Lung microvascular endothelial cell (primary cell): ENCODE measurements at regions not wholly inside any gene's neighbourhood (a gene's known extent, or its start where the extent isn't known, plus 50 kb on each side); places are given as distances from the start of the nearest gene placed in this dataset.

ENCODE experiments used
- DNase-seq, 2 donors: peaks; one replicate each; pipeline versions ENCODE4 v3.0.0 to v3.0.0-alpha.2; 2010; ENCODE audit warnings: low read depth in 2 of 2

DNA sequence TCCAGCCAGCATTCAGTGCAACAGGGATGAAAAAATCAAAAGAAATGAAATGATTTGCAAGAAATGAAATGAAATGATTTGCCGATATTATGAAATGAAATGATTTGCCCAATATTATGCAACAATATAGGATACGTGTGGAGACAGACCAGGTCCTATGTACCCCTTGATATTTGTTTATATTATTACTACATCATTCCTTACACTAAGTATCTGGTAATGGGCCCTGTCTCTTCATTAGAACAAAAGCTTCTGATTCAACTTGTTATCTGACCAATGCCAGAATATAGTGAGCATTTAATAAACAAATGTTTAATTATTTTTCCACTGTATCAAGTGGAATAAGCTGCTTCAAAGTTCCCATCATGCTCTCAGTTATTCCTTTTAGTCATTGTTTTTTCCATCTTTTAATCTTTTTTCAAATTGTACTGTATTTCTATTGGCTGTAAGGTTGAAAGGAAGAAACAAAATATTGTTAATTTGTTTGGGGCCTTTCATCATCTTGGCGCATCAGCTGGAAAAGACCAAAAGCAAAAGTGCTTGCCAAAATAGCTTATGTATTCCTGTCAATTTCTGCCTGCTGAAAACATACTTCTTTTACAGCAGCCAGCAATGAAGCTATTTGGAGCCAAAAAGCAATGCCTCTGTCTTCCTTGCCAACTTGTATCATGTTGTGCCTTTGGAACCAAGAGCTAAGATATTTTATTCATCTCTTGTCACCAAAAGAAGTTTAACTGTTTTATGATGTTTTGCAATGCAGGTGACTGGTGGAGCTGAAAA, 2314.9 kb downstream of the LRRC4C start:
- DNase-seq, result no peak

DNA sequence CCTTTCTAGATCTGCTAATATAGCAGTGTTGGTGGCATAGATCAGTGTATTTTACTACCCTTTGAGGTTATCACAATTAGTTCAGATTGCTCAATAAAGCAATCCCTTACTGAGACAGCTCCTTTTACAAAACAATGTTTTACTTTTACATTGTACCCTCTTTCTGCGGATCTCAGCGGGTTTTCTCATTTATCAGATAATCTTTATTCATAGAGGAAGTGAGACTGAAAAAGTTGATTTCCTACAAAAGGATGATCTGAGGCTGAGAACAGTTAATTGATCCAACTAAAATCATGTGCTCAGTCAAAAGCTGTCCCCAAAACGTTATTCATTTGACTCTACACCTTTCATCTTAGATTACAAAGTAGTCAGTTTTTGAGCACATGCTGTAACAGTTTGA, 2319.9 kb downstream of the LRRC4C start:
- DNase-seq, result no peak

GRCh38 chr11:39120890-39121289, 2338.6 kb downstream of the LRRC4C start:
- DNase-seq, result no peak

DNA sequence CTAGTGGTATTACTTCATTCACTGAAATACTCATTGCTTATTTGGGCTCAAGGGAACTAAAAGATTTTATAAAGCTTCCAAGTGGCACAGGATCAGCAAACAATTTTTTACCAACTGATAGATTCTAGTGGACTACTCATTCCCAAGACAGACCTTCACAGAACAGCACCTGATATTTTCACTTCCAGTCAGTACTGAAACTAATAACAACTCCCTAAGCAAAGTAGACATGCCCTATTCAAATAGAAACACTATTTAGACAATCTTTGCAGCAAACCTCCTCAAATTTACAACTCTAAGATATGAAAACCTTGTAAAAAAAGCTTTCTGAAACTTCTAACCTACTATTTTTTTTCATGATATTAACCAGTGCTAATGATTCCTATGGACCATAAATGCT, 2345.8 kb downstream of the LRRC4C start:
- no peak for DNase-seq

DNA sequence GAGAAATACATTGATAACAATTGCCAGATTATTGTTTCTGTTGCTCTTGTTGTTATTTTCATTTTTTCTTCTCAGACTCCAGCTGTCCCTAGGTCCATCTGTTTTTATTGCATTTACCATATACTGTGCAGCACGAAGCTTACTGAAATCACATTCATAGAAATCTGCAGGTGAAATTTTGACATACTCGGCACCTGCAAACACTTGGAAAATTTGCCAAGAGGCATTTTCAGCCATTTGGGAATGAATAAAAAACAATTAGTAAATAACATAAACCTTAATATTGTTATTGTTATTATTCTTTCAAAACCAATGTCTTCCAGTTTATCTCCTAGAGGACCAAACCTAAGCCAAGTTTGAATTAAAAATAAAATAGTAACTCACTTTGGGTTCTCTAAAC, 2357.2 kb downstream of the LRRC4C start:
- DNase-seq, result no peak

DNA sequence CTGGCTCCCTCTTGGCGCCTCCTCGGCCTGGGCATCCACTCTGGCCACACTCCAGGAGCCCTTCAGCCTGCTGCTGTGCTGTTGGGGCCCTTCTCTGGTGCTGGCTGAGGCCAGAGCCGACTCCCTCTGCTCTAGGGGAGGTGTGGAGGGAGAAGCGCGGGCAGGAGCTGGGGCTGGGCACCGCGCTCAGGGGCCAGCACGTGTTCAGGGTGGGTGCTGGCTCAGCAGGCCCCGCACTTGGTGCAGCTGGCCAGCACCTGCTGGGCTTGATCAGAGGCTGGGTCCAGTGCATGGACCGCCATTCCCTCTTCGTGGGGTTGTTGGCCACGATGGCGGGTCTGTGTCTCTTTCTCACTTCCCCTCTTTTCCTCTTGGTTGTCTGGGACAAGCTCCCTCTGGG, 2381.0 kb downstream of the LRRC4C start:
- no peak for DNase-seq

DNA sequence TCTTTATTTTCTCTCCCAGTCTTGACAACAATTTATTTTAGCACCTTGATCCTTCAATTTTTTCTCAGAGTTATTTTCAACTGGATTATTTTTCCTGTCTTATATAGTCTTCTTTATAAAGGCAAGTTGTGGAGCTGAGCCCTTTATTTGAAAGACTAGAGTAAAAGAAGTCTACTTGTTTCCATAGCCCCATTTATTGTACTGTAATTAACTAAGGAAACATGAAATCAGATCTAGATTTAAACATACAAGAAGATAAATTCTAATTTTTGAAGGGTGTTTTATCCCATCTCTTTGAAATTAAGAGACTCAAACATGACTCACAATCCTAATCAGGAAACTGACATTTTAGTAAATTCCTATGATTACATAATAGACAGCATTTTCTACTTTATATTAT, 2421.8 kb downstream of the LRRC4C start:
- no peak for DNase-seq

DNA sequence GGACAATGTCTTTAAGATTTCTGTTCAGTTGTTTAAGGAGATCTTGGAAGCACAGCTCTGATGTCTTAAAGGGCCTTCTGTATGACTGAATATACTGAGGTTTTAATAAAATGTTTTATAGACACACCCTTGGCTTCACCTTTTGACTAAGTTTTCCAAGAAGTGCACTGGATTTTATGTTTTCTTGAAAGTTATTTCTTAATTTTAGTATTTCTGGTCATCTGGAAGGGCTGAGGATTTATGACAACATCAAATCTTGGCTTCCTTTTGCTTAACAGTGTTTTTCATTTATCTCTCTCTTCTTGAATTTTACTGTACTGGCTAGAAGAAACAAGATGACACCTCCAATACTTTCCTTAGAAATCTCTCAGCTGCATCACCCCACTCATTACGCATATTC, 2423.4 kb downstream of the LRRC4C start:
- no peak for DNase-seq

- DNase-seq, result no peak
These were observed 2423.5 kb upstream of the RAG2 start for GRCh38 chr11:39021539-39021938.

GRCh38 chr11:39011797-39012196, 2413.8 kb upstream of the RAG2 start:
- no peak for DNase-seq

- no peak for DNase-seq
These were observed 2392.8 kb upstream of the RAG2 start for GRCh38 chr11:38990841-38991240.

DNA sequence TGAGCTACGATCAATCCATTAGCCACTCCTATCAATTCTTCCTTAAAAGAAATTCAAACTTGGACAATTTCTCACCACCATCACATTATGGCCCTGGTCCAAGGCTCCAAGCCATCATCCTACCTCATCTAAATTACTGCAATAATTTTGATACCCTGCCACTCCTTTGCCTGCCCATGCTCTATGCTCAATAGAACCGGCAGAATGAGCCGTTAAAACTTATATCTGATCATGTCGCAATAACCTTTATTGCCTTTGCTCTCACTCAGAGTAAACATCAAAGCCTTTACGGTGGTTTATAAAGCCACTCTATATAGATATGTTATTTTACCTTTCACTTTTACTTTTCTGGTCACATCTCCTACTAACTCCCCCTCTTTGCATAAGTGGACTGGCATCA, 2392.1 kb upstream of the RAG2 start:
- DNase-seq, result no peak

- DNase-seq, result no peak
These were observed 2390.9 kb upstream of the RAG2 start for GRCh38 chr11:38988908-38989307.

- no peak for DNase-seq
These were observed 2374.2 kb upstream of the RAG2 start for GRCh38 chr11:38972220-38972619.

GRCh38 chr11:38971141-38971540, 2373.1 kb upstream of the RAG2 start:
- no peak for DNase-seq

- no peak for DNase-seq
These were observed 2370.9 kb upstream of the RAG2 start for GRCh38 chr11:38968951-38969350.

- DNase-seq, result no peak
These were observed 2354.7 kb upstream of the RAG2 start for GRCh38 chr11:38952698-38953097.

DNA sequence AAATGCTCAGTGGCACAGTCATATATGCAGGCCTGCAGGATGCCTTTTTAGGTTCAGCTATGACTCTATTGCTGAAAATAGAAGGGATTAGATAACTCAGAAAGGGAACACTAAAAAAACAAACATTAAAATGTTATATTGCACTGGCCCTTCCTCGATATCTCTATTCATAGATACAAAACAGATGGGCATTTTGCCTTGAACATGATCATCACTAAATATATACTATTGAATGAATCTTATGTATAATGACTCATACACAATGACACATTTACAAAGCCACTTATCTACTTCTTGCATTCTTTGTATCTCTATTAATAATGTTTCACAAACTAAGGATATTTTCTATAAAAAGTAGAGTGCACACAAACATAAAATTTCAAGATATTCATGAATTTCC, 2352.8 kb upstream of the RAG2 start:
- no peak for DNase-seq

DNA sequence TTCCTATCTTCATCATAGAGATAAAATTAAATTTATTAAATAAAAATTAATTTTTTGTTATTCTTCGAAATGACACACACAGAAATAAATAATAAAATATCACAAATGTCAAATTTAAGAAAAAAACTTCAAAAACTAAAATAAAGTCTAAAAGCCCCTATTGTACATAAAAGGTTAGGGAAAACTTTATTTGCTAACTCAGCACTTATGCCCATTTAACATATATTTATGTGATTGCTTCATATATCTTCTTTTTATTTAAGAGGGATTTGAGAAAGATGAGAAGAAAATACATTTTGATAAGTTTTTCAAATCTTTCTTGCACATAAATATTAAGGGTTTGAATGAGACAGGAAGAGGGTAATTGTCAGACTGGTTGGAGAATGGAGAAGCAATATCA, 2350.4 kb upstream of the RAG2 start:
- DNase-seq, result no peak

DNA sequence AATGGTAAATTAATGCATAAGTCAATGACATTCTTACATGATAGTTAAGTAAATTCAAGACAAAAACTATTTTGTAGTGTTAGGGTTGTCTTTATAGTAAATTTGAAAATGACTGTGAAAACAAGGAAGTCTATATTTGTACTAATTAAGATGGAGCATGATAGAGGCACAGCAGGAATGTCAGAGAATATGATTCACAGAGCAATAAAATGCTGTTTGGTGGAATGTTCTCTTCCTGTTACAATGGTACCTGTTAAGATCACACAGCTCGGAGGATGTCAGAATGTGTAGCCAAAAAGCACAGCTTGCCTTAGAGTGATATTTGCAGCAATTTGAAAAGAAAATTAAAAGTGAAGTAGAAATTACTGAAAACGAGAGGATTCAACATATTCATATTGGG, 2339.7 kb upstream of the RAG2 start:
- DNase-seq, result no peak

- DNase-seq, result no peak
These were observed 2337.9 kb upstream of the RAG2 start for GRCh38 chr11:38935941-38936340.

DNA sequence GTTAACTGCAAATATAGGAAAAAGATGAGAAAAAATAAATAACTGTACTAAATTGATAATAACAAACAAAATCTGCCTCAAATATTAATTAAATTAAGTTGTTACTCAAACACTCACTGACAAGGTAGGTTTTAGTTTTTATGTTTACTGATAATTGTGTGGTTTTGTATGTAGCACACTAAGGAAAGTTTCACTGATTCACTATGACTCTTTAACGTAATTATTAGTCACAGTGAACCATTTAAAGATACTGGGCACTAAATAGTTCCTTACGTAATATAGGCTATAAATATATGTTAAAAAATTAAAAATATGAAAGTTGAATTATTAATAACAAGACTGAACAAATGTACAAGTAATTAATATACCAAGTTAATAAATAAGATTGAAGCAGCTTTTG, 2330.0 kb upstream of the RAG2 start:
- DNase-seq, result no peak

GRCh38 chr11:38924644-38925043, 2326.6 kb upstream of the RAG2 start:
- DNase-seq, result no peak

DNA sequence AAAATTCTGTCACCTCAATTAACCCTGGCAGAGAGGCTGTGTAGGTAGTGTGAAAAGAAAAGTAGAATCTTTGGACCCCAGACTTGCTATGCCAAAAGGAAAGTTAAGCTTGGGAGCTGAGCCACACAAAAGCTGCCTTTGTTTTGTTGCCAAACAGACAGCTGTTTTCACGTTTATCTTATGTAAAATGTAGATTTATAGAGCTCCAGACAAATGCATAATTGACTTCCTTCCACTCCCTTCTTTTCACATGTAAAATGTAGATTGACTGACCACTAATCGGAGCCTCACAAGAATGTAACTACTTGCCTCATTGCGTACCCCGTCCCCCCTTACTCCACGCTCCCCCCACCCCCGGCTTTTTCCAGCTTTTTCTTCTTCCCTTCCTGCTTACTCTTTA, 2302.2 kb upstream of the RAG2 start:
- no peak for DNase-seq
